ENCODE measurements at regions not wholly inside any gene's neighbourhood (a gene's known extent, or its start where the extent isn't known, plus 50 kb on each side); places are given as distances from the start of the nearest gene placed in this dataset.

- DNase-seq: no peak
These were observed 56.1 kb upstream of the PIP5K1B start for GRCh38 chr9:68648971-68649370.

- no peak for DNase-seq
These were observed 53.7 kb upstream of the PIP5K1B start for GRCh38 chr9:68651280-68651893.

- no peak for DNase-seq
These were observed 51.9 kb upstream of the PIP5K1B start for GRCh38 chr9:68653141-68653595.

- no peak for DNase-seq
These were observed 51.0 kb upstream of the PIP5K1B start for GRCh38 chr9:68654075-68654474.

Data from NCI-H748 treated with DMSO at 0.1 percent for 48 hours (cell line).